H1 (cell line): ENCODE measurements at regions not wholly inside any gene's neighbourhood (a gene's known extent, or its start where the extent isn't known, plus 50 kb on each side); places are given as distances from the start of the nearest gene placed in this dataset.

Source experiments
- CEBPB ChIP-seq: IDR thresholded peaks from 2 replicates; pipeline ENCODE4 v1.6.1; 2012; ENCODE audit warnings: low read depth, low read length
- CHD2 ChIP-seq: IDR thresholded peaks from 2 replicates; pipeline ENCODE4 v1.6.1; 2012; ENCODE audit warnings: low read length, improper control_type of control experiment
- GTF2F1 ChIP-seq: IDR thresholded peaks from 2 replicates; pipeline ENCODE4 v1.6.1; 2012; ENCODE audit warnings: low read depth, low read length, improper control_type of control experiment, borderline replicate concordance
- RXRA ChIP-seq: IDR thresholded peaks from 2 replicates; pipeline ENCODE4 v1.6.1; 2011; ENCODE audit warnings: low read depth, mild to moderate bottlenecking, low read length, moderate library complexity; ENCODE audit not compliant: insufficient read depth
- TF ChIP-seq, protein P1 (sequence below), 3 experiments: IDR thresholded peaks; 1 replicate in 2 of 3; 2 replicates in 1 of 3; pipeline versions ENCODE4 v1.5.1 to v1.6.1; 2011; ENCODE audit warnings: low read length in 3 of 3, mild to moderate bottlenecking in 3 of 3, inconsistent platforms in 2 of 3, low read depth in 1 of 3, moderate library complexity in 1 of 3; ENCODE audit not compliant: insufficient read depth in 1 of 3; ENCODE audit errors: control extremely low read depth in 1 of 3

DNA sequence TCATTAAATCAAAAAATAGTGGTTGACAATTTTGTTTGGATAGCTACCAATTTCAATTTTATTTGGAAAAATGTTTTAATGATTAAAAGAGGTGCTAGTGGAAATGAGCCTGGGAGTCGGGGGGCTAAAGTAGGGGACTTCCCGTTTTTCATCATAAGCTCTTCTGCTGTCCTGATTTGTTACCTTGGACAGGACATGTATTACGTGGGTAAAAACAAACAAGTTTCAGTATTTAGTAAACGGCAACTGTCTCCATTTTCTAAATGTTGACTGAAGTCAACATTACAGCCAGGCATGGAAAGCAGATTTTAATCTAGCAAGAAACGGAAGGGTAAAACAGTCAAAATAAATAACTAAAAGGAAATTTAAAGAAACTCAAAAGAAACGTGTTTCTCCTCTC lies 212.3 kb upstream of the GRAMD2B start:
- TF ChIP-seq GTF2F1 (no peak), CHD2 (no peak), CEBPB (no peak), RXRA (no peak)
- TF ChIP-seq, protein P1, sequence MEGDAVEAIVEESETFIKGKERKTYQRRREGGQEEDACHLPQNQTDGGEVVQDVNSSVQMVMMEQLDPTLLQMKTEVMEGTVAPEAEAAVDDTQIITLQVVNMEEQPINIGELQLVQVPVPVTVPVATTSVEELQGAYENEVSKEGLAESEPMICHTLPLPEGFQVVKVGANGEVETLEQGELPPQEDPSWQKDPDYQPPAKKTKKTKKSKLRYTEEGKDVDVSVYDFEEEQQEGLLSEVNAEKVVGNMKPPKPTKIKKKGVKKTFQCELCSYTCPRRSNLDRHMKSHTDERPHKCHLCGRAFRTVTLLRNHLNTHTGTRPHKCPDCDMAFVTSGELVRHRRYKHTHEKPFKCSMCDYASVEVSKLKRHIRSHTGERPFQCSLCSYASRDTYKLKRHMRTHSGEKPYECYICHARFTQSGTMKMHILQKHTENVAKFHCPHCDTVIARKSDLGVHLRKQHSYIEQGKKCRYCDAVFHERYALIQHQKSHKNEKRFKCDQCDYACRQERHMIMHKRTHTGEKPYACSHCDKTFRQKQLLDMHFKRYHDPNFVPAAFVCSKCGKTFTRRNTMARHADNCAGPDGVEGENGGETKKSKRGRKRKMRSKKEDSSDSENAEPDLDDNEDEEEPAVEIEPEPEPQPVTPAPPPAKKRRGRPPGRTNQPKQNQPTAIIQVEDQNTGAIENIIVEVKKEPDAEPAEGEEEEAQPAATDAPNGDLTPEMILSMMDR (IDR thresholded peaks at IDR 0.05; ENCODE audit: control extremely low read depth in 1 of 3, insufficient read depth in 1 of 3, low read depth in 1 of 3, low read length in 3 of 3) = no peak
